ENCODE measurements at regions not wholly inside any gene's neighbourhood (a gene's known extent, or its start where the extent isn't known, plus 50 kb on each side); places are given as distances from the start of the nearest gene placed in this dataset.

DNA sequence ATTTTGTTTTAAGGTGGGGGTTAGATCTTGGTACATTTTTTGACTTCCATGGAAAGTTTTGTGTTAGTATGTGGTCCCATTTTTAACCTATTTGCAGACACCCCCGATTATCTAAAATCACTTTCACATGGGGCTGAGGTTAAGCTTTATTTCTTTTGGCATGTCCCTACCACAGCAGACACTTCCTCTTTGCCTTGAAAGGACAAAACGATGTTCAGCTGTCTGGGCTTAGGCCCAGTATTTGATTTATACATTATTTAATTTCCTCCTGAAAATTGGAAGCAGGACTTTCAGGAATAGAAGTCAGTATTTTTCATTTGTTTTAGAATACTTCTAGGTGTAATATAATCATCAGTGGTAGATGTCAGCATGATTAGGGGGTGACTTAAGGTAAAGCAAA is 112.4 kb upstream of the SPRY1 start:
- TF ChIP-seq, protein P1, sequence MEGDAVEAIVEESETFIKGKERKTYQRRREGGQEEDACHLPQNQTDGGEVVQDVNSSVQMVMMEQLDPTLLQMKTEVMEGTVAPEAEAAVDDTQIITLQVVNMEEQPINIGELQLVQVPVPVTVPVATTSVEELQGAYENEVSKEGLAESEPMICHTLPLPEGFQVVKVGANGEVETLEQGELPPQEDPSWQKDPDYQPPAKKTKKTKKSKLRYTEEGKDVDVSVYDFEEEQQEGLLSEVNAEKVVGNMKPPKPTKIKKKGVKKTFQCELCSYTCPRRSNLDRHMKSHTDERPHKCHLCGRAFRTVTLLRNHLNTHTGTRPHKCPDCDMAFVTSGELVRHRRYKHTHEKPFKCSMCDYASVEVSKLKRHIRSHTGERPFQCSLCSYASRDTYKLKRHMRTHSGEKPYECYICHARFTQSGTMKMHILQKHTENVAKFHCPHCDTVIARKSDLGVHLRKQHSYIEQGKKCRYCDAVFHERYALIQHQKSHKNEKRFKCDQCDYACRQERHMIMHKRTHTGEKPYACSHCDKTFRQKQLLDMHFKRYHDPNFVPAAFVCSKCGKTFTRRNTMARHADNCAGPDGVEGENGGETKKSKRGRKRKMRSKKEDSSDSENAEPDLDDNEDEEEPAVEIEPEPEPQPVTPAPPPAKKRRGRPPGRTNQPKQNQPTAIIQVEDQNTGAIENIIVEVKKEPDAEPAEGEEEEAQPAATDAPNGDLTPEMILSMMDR (IDR thresholded peaks at IDR 0.05): no peak
- TF ChIP-seq POLR2A (IDR thresholded peaks at IDR 0.05): no peak
- intact Hi-C loops (cut with DNase I; ENCODE audit: low total_unique reads): no loop called here
- WGBS, 2 donors: 6 to 13% methylated on average over 2 of the region's 2 CpGs
- no peak for DNase-seq (ENCODE audit: low spot score in 2 of 2)
- H3K4me3 ChIP-seq (ENCODE audit: low read depth, poor library complexity, severe bottlenecking): no peak overlapping the region

DNA sequence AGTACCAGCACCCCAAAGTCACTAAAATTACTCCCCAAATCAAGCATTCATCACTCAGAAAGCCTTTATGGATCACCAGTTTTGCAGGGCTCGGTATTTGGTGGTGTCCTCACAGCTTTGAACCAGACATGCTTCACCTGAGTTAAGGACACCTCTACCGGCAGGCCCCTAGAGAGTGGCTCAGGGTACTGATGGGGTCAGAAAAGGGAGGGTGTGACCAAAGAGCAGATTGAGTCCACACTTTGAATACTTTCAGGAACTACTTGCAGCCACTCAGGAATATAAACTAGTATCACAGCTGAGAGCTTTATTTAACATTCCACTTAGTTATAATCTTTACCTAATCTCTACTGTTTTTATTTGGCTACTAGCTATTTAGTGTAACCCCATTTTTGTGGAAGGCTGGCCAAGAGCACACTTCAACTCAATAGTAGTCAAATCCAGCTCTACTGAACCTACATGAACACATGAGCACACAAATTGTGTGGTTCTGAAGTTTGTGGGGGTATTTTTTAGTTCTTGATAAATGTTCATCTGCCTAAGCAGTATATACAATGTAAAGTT is 109.6 kb upstream of the SPRY1 start:
- intact Hi-C loops (cut with DNase I; ENCODE audit: low total_unique reads): no loop called here
- TF ChIP-seq POLR2A (IDR thresholded peaks at IDR 0.05): no peak
- TF ChIP-seq, protein P1 (IDR thresholded peaks at IDR 0.05): no peak
- H3K4me3 ChIP-seq (ENCODE audit: low read depth, poor library complexity, severe bottlenecking): no peak overlapping the region
- 88 to 91% methylated on average over 2 of the region's 2 CpGs for WGBS, 2 donors
- no peak for DNase-seq (ENCODE audit: low spot score in 2 of 2)

DNA sequence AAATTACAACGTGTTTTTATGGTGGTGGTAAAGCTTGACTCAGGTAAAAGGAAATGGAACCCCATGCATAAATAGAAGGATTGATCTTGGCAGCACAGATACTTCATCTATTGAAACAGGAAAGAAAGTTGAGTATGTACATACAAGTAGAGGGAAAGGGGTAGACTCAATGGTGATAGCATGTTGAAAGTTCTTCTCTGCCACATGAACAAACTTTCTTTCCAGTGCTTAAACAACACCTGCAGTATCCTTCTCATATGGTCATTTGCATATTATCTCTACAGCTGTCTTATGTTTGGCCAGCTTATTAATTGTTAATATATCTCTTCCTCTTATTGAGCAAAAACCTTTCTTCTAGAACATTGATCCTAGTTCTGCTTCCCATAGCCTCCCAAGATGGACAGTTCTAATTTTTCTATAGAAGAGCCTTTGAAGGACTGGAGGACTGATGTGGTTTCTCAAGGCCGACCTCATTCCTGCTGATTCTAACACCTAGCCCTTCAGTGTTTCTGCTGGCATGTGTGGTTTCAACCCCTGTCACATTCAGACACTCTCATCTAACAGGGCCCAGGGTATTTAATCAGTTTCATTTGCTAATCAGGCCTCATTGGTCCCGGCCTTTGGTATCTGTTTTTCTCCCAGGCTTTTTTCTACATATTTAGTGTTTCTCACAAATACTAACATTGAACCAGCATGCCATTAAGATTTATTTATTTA is 108.1 kb upstream of the SPRY1 start:
- DNase-seq (ENCODE audit: low spot score in 2 of 2): no peak
- no peak overlapping the region for H3K4me3 ChIP-seq (ENCODE audit: low read depth, poor library complexity, severe bottlenecking)
- 90 to 94% methylated on average over 3 of the region's 3 CpGs for WGBS, 2 donors
- intact Hi-C loops (cut with DNase I; ENCODE audit: low total_unique reads): no loop called here
- TF ChIP-seq, protein P1 (IDR thresholded peaks at IDR 0.05): no peak
- TF ChIP-seq POLR2A (IDR thresholded peaks at IDR 0.05): no peak

DNA sequence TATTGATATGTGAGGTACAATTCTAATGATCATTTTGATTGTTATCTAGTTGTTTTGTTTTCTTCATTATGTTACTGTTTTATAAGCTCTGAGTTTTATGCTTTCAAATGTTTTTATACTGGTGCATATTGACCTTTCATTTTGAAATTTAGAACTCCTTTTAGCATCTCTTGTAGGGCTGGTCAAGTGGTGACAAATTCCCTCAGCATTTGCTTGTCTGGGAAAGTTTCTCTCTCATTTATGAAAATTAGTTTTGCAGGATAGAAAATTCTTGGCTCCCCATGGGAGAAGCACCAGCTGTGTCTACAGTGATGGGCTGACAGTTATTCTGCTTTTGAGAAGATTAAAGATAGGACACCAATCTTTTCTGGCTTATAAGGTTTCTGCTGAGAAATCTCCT is 105.3 kb upstream of the SPRY1 start:
- no peak overlapping the region for H3K4me3 ChIP-seq (ENCODE audit: low read depth, poor library complexity, severe bottlenecking)
- TF ChIP-seq, protein P1 (IDR thresholded peaks at IDR 0.05): no peak
- TF ChIP-seq POLR2A (IDR thresholded peaks at IDR 0.05): no peak
- DNase-seq (ENCODE audit: low spot score in 2 of 2): no peak
- intact Hi-C loops (cut with DNase I; ENCODE audit: low total_unique reads): no loop called here

DNA sequence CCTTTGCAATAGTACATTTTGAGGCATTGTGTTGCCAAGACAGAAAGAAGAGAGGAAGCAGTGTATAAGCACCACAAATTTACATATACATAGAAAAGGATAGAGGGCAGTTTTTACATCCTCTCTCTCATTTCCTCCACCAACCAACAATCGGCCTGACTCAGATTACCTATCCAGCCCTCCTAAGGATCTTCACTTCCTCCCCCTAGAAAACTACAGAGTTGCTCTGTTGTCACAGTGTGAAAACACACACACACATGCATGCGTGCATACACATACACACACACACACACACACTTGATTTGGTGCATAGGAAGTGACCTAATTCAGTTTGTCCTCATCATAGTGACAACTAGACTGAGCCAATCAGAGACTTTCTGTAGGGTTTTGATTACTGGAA is 98.8 kb upstream of the SPRY1 start:
- TF ChIP-seq, protein P1 (IDR thresholded peaks at IDR 0.05): no peak
- TF ChIP-seq POLR2A (IDR thresholded peaks at IDR 0.05): no peak
- no peak overlapping the region for H3K4me3 ChIP-seq (ENCODE audit: low read depth, poor library complexity, severe bottlenecking)
- no peak for DNase-seq (ENCODE audit: low spot score in 2 of 2)
- 90 to 94% methylated on average over 2 of the region's 2 CpGs for WGBS, 2 donors
- intact Hi-C loops (cut with DNase I; ENCODE audit: low total_unique reads): no loop called here

DNA sequence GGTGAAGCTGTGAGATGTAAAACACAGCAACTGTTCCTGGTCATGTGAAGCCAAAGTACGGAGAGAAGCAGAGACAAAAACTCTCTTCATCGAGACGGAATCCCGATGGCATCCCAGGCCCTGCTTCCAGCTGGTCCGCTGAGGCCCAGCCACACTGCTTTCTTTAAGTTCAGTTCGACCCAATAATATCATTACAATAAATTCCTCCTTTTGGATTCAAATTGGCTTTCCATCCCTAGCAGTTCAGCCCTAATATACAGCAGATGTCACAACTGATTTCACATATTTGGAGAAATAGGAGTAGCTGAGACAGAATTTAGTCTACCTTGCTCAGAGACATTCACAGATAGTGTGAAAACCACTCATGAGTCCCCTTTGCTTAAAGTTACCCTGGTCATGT is 98.3 kb upstream of the SPRY1 start:
- TF ChIP-seq, protein P1 (IDR thresholded peaks at IDR 0.05): no peak
- TF ChIP-seq POLR2A (IDR thresholded peaks at IDR 0.05): no peak
- WGBS, 2 donors: 86 to 87% methylated on average over 6 of the region's 6 CpGs
- H3K4me3 ChIP-seq (ENCODE audit: low read depth, poor library complexity, severe bottlenecking): no peak overlapping the region
- DNase-seq (ENCODE audit: low spot score in 2 of 2): no peak
- intact Hi-C loops (cut with DNase I; ENCODE audit: low total_unique reads): no loop called here
